RCC 7860 (cell line): ENCODE measurements at regions not wholly inside any gene's neighbourhood (a gene's known extent, or its start where the extent isn't known, plus 50 kb on each side); places are given as distances from the start of the nearest gene placed in this dataset.

Experiments used
- DNase-seq: peaks from one replicate; pipeline ENCODE4 v3.0.0-alpha.2; 2015; ENCODE audit warnings: low spot score
- FAIRE-seq: peaks from 2 replicates; lab custom pipeline; 2012; peaks lifted over from hg19 to GRCh38; lab: Jason Lieb, UNC

GRCh38 chr3:76161856-76162255, 376.5 kb upstream of the ZNF717 start:
- no peak for FAIRE-seq
- DNase-seq = no peak

- no peak for DNase-seq
- FAIRE-seq = no peak
Observed at GRCh38 chr3:76171647-76172046, 386.3 kb upstream of the ZNF717 start.

- FAIRE-seq = no peak
- no peak for DNase-seq
Observed at GRCh38 chr3:76177610-76178009, 392.3 kb upstream of the ZNF717 start.

GRCh38 chr3:76178412-76178811, 393.1 kb upstream of the ZNF717 start:
- no peak for DNase-seq
- no peak for FAIRE-seq

- DNase-seq (no peak), FAIRE-seq (no peak)
Observed at GRCh38 chr3:76181213-76181612, 395.9 kb upstream of the ZNF717 start.

- FAIRE-seq = no peak
- DNase-seq = no peak
Observed at GRCh38 chr3:76198086-76198485, 412.7 kb upstream of the ZNF717 start.

- no peak for FAIRE-seq
- DNase-seq = no peak
Observed at GRCh38 chr3:76199382-76199781, 414.0 kb upstream of the ZNF717 start.

- FAIRE-seq = no peak
- no peak for DNase-seq
Observed at GRCh38 chr3:76203578-76203977, 418.2 kb upstream of the ZNF717 start.

GRCh38 chr3:76206346-76206745, 421.0 kb upstream of the ZNF717 start:
- DNase-seq = no peak
- no peak for FAIRE-seq

- FAIRE-seq = no peak
Observed at GRCh38 chr3:76212679-76213078, 427.3 kb upstream of the ZNF717 start.

GRCh38 chr3:76222201-76222600, 436.9 kb upstream of the ZNF717 start:
- FAIRE-seq = no peak
- DNase-seq = no peak

More at GRCh38 chr3:76212679-76213078, 427.3 kb upstream of the ZNF717 start:
- DNase-seq = no peak

- DNase-seq (no peak), FAIRE-seq (no peak)
Observed at GRCh38 chr3:76231258-76231657, 445.9 kb upstream of the ZNF717 start.

- DNase-seq (no peak), FAIRE-seq (no peak)
Observed at GRCh38 chr3:76242886-76243753, 457.8 kb upstream of the ZNF717 start.

GRCh38 chr3:76245073-76245472, 459.7 kb upstream of the ZNF717 start:
- DNase-seq (no peak), FAIRE-seq (no peak)

GRCh38 chr3:76245622-76246021, 460.3 kb upstream of the ZNF717 start:
- no peak for FAIRE-seq
- DNase-seq = no peak

- FAIRE-seq (no peak), DNase-seq (no peak)
Observed at GRCh38 chr3:76264496-76264895, 479.1 kb upstream of the ZNF717 start.

GRCh38 chr3:76264911-76265310, 479.6 kb upstream of the ZNF717 start:
- no peak for FAIRE-seq

GRCh38 chr3:76266511-76266910, 481.2 kb upstream of the ZNF717 start:
- FAIRE-seq (no peak), DNase-seq (no peak)

More at GRCh38 chr3:76264911-76265310, 479.6 kb upstream of the ZNF717 start:
- no peak for DNase-seq

- FAIRE-seq = no peak
- DNase-seq = no peak
Observed at GRCh38 chr3:76267851-76268380, 482.6 kb upstream of the ZNF717 start.

- DNase-seq = no peak
Observed at GRCh38 chr3:76293856-76294255, 508.5 kb upstream of the ZNF717 start.

GRCh38 chr3:76300746-76301145, 515.4 kb upstream of the ZNF717 start:
- no peak for FAIRE-seq
- no peak for DNase-seq

More at GRCh38 chr3:76293856-76294255, 508.5 kb upstream of the ZNF717 start:
- FAIRE-seq = no peak

- no peak for DNase-seq
- FAIRE-seq = no peak
Observed at GRCh38 chr3:76307556-76307955, 522.2 kb upstream of the ZNF717 start.
